Brain microvascular endothelial cell (primary cell): ENCODE measurements at regions not wholly inside any gene's neighbourhood (a gene's known extent, or its start where the extent isn't known, plus 50 kb on each side); places are given as distances from the start of the nearest gene placed in this dataset.

ENCODE experiments used
- DNase-seq: peaks from one replicate; pipeline ENCODE4 v3.0.0-alpha.2; 2020
- H3K27ac ChIP-seq: fragments of 250-450 bp; sonication (Bioruptor Pico); 2 replicates; pipeline ENCODE4 v1.5.1; 2020; ENCODE audit warnings: mild to moderate bottlenecking, moderate library complexity
- H3K27me3 ChIP-seq: fragments of 250-450 bp; sonication (Bioruptor Pico); replicated peaks from 2 replicates; pipeline ENCODE4 v1.5.1; 2020; ENCODE audit warnings: mild to moderate bottlenecking
- H3K36me3 ChIP-seq: fragments of 250-450 bp; sonication (Bioruptor Pico); replicated peaks from 2 replicates; pipeline ENCODE4 v1.5.1; 2020; ENCODE audit warnings: mild to moderate bottlenecking
- H3K4me3 ChIP-seq: 2 replicates; pipeline ENCODE4 v1.5.1; 2011; ENCODE audit warnings: low read depth, mild to moderate bottlenecking, control low read depth, low read length, moderate library complexity
- in situ Hi-C: cut with HindIII; loops from 2 replicates; pipeline ENCODE4 v1.10.0; 2017; ENCODE audit warnings: low sequenced_read_pairs, low pct_ligation_motif_present
- TF ChIP-seq, protein P1 (sequence below): IDR thresholded peaks from 2 replicates; pipeline ENCODE4 v1.5.1; 2011; ENCODE audit warnings: low read depth, mild to moderate bottlenecking, moderate library complexity, low read length, control low read depth, inconsistent platforms; ENCODE audit errors: missing control alignments

DNA sequence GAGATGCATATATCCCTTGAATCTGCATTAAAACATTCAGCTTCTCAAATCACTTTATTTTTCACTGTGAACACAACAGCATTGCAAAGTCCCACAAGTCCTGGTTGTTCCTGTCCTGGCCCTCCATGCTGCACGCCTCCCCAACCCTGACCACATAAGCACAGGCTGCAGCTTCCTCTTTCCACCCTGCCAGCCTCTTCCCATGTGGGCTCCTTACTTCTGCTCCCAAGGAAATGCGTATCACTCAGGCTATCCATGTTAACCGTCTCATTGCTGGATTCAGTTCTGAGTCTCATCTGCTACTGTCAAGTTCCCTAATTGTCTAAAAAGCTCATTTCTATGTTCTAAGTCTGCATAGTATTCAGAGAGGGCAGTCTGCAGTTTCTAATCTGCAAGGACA is 89.7 kb upstream of the ZPBP start:
- Histone ChIP-seq H3K36me3 (no peaks in the 10 kb centered on the region), H3K27ac (no peak overlapping the region), H3K4me3 (no peak overlapping the region), H3K27me3 (no peaks in the 10 kb centered on the region)
- no peak for DNase-seq
- in situ Hi-C loops: no loop called here
- TF ChIP-seq, protein P1, sequence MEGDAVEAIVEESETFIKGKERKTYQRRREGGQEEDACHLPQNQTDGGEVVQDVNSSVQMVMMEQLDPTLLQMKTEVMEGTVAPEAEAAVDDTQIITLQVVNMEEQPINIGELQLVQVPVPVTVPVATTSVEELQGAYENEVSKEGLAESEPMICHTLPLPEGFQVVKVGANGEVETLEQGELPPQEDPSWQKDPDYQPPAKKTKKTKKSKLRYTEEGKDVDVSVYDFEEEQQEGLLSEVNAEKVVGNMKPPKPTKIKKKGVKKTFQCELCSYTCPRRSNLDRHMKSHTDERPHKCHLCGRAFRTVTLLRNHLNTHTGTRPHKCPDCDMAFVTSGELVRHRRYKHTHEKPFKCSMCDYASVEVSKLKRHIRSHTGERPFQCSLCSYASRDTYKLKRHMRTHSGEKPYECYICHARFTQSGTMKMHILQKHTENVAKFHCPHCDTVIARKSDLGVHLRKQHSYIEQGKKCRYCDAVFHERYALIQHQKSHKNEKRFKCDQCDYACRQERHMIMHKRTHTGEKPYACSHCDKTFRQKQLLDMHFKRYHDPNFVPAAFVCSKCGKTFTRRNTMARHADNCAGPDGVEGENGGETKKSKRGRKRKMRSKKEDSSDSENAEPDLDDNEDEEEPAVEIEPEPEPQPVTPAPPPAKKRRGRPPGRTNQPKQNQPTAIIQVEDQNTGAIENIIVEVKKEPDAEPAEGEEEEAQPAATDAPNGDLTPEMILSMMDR: no peak

DNA sequence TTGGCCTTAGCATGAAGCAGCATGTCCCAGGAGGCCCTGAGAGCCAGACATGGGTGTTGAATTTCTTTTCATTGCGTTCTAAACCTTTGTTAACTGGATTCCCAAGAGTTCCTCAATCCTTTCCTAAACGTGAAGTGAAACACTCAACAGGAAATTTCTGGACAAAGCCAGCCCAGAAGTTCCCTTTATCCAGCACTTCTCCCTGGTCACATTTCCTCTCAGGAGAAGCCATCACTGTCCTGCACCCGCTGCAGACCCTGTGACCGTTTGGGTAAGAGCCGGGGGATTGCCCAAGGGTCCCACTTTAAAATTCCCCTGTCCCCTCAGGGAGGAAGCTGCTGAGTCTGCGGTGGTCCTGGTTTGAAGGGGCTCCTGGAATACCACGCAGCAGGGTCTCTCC is 88.0 kb upstream of the ZPBP start:
- Histone ChIP-seq H3K27ac (no peak overlapping the region), H3K27me3 (no peaks in the 10 kb centered on the region), H3K4me3 (no peak overlapping the region), H3K36me3 (no peaks in the 10 kb centered on the region)
- DNase-seq: no peak
- TF ChIP-seq, protein P1: no peak
- in situ Hi-C loops: no loop called here

DNA sequence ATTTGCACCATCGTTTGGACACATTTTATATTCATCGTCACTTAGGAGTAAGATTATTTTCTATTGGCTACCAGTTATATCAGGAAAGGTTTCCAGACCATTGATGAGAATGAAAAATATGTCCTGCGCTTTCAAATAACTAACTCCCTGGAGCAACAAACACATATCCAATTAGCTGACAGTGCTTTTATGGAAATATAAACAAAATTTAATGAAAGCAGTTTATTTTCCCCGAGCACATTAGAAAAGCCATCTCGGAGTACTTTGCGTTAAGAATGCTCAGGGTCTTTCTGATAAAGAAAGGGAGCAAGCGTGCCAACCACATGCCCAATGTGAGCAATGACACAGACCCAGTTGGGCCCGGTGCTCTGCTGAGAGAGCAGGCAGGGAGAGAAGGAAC is 85.1 kb upstream of the ZPBP start:
- no peak overlapping the region for H3K4me3 ChIP-seq
- no peaks in the 10 kb centered on the region for H3K27me3 ChIP-seq
- H3K27ac ChIP-seq: no peak overlapping the region
- TF ChIP-seq, protein P1: no peak
- H3K36me3 ChIP-seq: no peaks in the 10 kb centered on the region
- in situ Hi-C loops: no loop called here
- DNase-seq: no peak

DNA sequence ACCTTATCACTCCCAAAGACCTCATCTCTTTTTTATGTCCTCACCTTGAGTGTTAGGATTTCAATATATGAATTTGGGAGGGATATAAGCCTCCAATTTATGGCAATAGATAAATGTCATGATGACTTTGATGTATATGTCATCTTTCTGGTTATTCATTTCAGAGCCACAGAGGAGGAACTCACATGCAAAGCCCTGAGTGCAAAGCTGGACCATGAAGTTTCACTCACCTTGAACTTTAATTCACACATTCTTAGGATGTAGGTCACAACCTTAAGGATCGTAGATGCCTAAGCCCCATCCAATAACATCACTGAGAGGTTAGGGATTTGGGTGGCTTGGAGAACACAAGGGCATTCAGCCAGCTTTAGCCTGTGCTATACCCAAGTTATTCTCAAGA is 81.9 kb upstream of the ZPBP start:
- no peaks in the 10 kb centered on the region for H3K36me3 ChIP-seq
- TF ChIP-seq, protein P1: no peak
- DNase-seq: no peak
- H3K27ac ChIP-seq: no peak overlapping the region
- in situ Hi-C loops: no loop called here
- H3K4me3 ChIP-seq: no peak overlapping the region
- no peaks in the 10 kb centered on the region for H3K27me3 ChIP-seq

DNA sequence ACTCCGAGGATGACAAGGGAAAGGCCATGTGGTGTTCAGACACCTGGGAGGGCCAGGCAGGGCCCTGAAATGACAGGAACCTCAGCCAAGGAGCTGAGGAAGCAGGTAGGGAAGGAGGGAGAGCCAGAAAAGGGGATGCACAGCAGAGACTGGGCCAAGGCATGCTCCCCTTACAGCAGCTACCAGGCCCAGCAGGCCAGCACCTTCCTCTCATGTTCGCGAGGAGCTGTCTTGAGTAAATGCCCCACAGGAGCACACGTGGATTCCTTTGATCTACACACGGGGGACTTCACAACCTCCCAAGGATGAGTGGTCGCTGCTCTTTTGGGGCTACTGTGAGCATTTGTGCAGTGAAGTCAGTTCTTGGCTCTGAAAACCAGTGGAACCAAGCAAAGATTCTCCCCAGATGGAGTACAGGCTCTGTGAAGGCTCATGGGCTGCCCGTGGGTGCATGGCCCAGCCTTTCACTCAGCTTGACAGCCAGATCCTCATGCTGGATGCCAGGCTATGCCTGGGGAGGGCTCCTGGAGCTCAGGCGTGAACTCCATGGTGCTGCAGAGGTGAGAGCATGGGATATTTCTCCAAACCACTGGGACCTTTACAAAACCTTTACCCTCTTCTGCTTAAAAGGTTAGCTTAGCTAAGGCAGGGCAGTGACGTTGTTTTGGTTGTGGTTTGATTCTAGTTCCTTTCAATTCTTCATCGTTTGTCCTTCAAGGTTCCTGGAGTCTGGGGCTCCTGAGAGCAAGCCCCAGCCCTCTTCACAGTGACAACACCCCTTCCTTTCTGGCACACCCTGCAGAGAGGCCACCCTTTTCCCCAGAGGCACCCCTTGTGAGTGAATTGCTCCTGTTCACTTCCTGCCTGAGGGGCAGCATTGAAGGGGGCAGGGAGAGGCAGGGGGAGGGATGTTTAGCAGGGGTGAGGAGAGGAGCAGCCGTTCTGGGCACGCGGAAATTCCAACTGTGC is 74.2 kb upstream of the ZPBP start:
- TF ChIP-seq, protein P1: no peak
- Histone ChIP-seq H3K4me3 (no peak overlapping the region), H3K27me3 (no peaks in the 10 kb centered on the region), H3K27ac (no peak overlapping the region), H3K36me3 (no peaks in the 10 kb centered on the region)
- in situ Hi-C loops: no loop called here
- DNase-seq: no peak
